Heart left ventricle (tissue), 16 donors: ENCODE measurements at regions not wholly inside any gene's neighbourhood (a gene's known extent, or its start where the extent isn't known, plus 50 kb on each side); places are given as distances from the start of the nearest gene placed in this dataset.
A peak's percentile ranks its signal among the peaks of the same experiment; 100 is the strongest.
"Not testable (repeated sequence)": the region's sequence is repeated elsewhere in the genome, so short reads cannot be mapped to it uniquely, and the experiment has no call there.

ENCODE experiments used
- ATAC-seq, 4 donors: fragments of 200-7000 bp; cut with Tn5 transposase; one replicate each; pipeline ENCODE4 v1.9.1; 2020 to 2022; ENCODE audit warnings: moderate library complexity in 4 of 4, mild to moderate bottlenecking in 3 of 4, moderate number of reproducible peaks in 1 of 4
- DNase-seq, 5 donors: peaks; one replicate each; pipeline ENCODE4 v3.0.0-alpha.2; 2020
- H3K27ac ChIP-seq, 12 donors: fragments of 200-600 bp; sonication (generic) in 4 of 12; one replicate each; pipeline versions ENCODE4 v1.5.0 to v1.8.0; 2016 to 2022; ENCODE audit warnings: mild to moderate bottlenecking in 2 of 12
- H3K27me3 ChIP-seq, 9 donors: fragments of 200-600 bp; sonication (generic) in 2 of 9; one replicate each; pipeline versions ENCODE4 v1.5.1 to v1.8.0; 2016 to 2022; ENCODE audit warnings: mild to moderate bottlenecking in 3 of 9
- H3K36me3 ChIP-seq, 9 donors: fragments of 200-600 bp; sonication (generic) in 2 of 9; one replicate each; pipeline versions ENCODE4 v1.5.0 to v1.8.0; 2018 to 2022; ENCODE audit warnings: mild to moderate bottlenecking in 2 of 9
- H3K4me1 ChIP-seq, 12 donors: fragments of 200-600 bp; sonication (generic) in 4 of 12; one replicate each; pipeline versions ENCODE4 v1.5.0 to v1.8.0; 2016 to 2022; ENCODE audit warnings: mild to moderate bottlenecking in 3 of 12
- H3K4me3 ChIP-seq, 12 donors: fragments of 200-600 bp; sonication (generic) in 4 of 12; one replicate each; pipeline versions ENCODE4 v1.5.0 to v1.8.0; 2017 to 2022; ENCODE audit warnings: mild to moderate bottlenecking in 9 of 12, moderate library complexity in 4 of 12
- H3K9me3 ChIP-seq, 12 donors: fragments of 200-600 bp; sonication (generic) in 4 of 12; one replicate each; pipeline versions ENCODE4 v1.5.0 to v1.8.0; 2016 to 2022; ENCODE audit warnings: mild to moderate bottlenecking in 1 of 12
- POLR2A ChIP-seq, 2 donors: fragments of 450-650 bp; IDR thresholded peaks; one replicate each; pipeline ENCODE4 v1.6.1; 2017; ENCODE audit warnings: antibody characterized with exemption in 2 of 2, mild to moderate bottlenecking in 2 of 2, moderate library complexity in 2 of 2
- WGBS, 4 donors: extraction: QIAGEN DNeasy Blood & Tissue Kit in 2 of 4; methylation state at CpG; one replicate each; pipeline versions ENCODE4 v1.1.5 to v1.1.7; 2013 to 2018; 5-methylcytosine and 5-hydroxymethylcytosine counted together
- intact Hi-C, 10 donors: fragments of 100-400 bp; cut with DNase I; formaldehyde crosslinking; loops; one replicate each; pipeline versions ENCODE4 v1.11.1 to v1.14.2; 2022
- TF ChIP-seq, protein P1 (sequence below), 12 donors: fragments of 200-600 bp; sonication (generic) in 4 of 12; IDR thresholded peaks; one replicate each; pipeline versions ENCODE4 v1.5.0 to v1.8.0; 2018 to 2022; ENCODE audit warnings: antibody characterized with exemption in 12 of 12, mild to moderate bottlenecking in 5 of 12
- donor health status: ischemic (EF 13 %, LVEDD 7.1; RV severe dilation, severe dysfunction).
- donor health status: healthy with polysubstance abuse.
- donor health status: DM: no; HTN: yes; CAD: no.
- donor health status: DM: no; HTN: no; CAD: no.
- donor health status: ischemic (EF 25% LVEDD 6.9; RV normal size, moderate dysfunction).
- donor health status: ischemic (EF 25% LVEDD 5.7; RV mildly dilated, moderate dysfunction).
- donor health status: healthy.
- donor health status: DM: yes; HTN: yes; CAD: no.
- donor health status: ischemic (EF 35%, LVEDD 5.7; RV mildly dilated, moderate dysfunction).
- donor health status: nonischemic (EF 11% LVEDD 7.7; RV severe dilation, severe dysfunction).
- donor health status: DM: yes; HTN: yes; CAD: no.
- donor health status: PGD.
- donor health status: ischemic (EF 29% LVEDD 5.4; RV normal size, mild dysfunction).
- donor health status: nonischemic (EF 23%, LVEDD 6.1; RV moderate dilation, normal function).

DNA sequence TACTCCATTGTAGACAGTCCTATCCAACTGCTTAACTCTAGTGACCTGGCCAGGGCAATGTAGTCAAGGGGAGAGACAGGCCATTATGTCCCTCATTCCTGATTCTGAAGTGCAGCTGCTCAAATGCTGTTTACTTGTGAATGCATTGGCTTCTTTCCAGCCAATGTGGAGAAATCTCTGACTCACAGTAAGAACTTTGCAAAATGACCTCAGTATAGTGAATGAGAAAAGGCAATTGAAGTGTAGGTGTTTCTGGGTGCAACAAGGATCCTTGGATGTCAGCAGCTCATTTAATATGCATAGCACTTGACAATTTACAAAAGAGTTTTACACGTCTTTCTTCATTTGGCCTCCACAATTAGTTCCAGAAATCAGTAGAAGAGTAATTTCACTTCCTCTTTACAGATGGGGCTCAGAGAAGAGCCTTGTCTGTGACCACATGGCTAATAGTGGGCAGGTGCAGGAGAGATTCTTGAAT, 367.2 kb downstream of the OSTF1 start:
- Histone ChIP-seq H3K4me1 (peaks cover 0 to 44% (median 17%) of the 10 kb centered on the region in 12 donors), H3K4me3 (no peak overlapping the region), H3K27me3 (no peaks in the 10 kb centered on the region), H3K36me3 (no peaks in the 10 kb centered on the region), H3K27ac (peak overlapping the region in 3 of 12 donors; percentile 7 to 24 (median 12)), H3K9me3 (no peaks in the 10 kb centered on the region)
- 35 to 76% (median 51%) methylated on average over 1 of the region's 1 CpG for WGBS, 4 donors
- no peak for TF ChIP-seq POLR2A (IDR thresholded peaks at IDR 0.05)
- TF ChIP-seq, protein P1, sequence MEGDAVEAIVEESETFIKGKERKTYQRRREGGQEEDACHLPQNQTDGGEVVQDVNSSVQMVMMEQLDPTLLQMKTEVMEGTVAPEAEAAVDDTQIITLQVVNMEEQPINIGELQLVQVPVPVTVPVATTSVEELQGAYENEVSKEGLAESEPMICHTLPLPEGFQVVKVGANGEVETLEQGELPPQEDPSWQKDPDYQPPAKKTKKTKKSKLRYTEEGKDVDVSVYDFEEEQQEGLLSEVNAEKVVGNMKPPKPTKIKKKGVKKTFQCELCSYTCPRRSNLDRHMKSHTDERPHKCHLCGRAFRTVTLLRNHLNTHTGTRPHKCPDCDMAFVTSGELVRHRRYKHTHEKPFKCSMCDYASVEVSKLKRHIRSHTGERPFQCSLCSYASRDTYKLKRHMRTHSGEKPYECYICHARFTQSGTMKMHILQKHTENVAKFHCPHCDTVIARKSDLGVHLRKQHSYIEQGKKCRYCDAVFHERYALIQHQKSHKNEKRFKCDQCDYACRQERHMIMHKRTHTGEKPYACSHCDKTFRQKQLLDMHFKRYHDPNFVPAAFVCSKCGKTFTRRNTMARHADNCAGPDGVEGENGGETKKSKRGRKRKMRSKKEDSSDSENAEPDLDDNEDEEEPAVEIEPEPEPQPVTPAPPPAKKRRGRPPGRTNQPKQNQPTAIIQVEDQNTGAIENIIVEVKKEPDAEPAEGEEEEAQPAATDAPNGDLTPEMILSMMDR (IDR thresholded peaks at IDR 0.05) = no peak
- intact Hi-C loops = no loop called here
- ATAC-seq (peak in 3 of 4 donors; percentile 40 to 69 (median 62)), DNase-seq (peak in 3 of 5 donors; percentile 16 to 35 (median 30))

DNA sequence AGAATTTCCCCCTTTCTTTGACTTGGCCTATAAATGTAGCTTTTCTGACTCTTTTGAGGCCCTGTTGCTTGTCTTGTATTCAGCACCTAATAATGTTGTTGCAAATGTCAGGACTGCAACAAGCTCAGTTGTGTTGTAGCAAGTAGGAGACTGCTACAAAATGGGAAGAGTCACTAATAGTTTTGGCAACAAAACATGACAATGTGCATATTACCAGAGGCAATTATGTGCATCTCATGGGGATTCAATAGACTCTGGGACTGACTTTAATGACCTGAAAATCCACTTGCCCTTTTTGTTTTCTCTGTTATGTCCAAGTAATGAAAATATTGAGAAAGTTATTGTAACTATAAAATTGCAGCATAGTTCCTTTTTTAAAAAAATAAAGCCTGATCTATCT, 368.4 kb downstream of the OSTF1 start:
- intact Hi-C loops = no loop called here
- H3K9me3 ChIP-seq = no peaks in the 10 kb centered on the region
- DNase-seq (no peak), ATAC-seq (no peak)
- no peak overlapping the region for H3K4me3 ChIP-seq
- H3K27me3 ChIP-seq = no peaks in the 10 kb centered on the region
- peak overlapping the region in 2 of 12 donors; percentile 0 to 17 for H3K27ac ChIP-seq
- TF ChIP-seq POLR2A (IDR thresholded peaks at IDR 0.05) = no peak
- TF ChIP-seq, protein P1 (IDR thresholded peaks at IDR 0.05) = no peak
- H3K36me3 ChIP-seq = no peaks in the 10 kb centered on the region
- peaks cover 0 to 35% (median 7%) of the 10 kb centered on the region in 12 donors for H3K4me1 ChIP-seq

DNA sequence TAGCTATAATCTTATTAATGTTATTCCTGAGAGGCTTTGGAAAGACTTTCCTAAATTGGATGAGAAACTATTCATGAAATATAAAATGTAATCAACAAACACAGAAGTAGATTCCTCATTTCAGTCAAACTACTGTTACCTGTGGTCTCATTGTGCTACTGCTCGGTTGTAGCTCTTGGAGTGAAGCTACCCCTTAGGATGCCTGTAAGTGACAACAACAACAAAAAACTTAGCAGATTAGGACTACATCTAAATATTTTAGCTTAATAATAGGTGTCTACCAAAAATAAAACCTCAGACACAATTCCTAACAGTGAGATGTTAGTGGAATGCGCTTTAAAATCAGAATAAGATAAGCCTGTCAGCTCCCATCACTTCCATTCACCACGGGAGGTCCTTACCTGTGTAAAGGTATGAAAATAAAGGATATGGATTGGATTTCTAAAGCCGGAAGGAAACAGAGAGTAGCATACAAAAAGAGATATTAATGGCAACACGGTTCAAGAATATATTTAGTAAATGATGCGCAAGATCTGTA, 369.2 kb downstream of the OSTF1 start:
- ATAC-seq (no peak), DNase-seq (no peak)
- Histone ChIP-seq H3K4me1 (peaks cover 0 to 27% (median 4%) of the 10 kb centered on the region in 12 donors), H3K27ac (no peak overlapping the region), H3K27me3 (no peaks in the 10 kb centered on the region), H3K4me3 (no peak overlapping the region), H3K9me3 (no peaks in the 10 kb centered on the region), H3K36me3 (no peaks in the 10 kb centered on the region)
- 77 to 80% (median 80%) methylated on average over 6 of the region's 6 CpGs for WGBS, 4 donors
- TF ChIP-seq, protein P1 (IDR thresholded peaks at IDR 0.05) = no peak
- no peak for TF ChIP-seq POLR2A (IDR thresholded peaks at IDR 0.05)
- intact Hi-C loops = no loop called here

DNA sequence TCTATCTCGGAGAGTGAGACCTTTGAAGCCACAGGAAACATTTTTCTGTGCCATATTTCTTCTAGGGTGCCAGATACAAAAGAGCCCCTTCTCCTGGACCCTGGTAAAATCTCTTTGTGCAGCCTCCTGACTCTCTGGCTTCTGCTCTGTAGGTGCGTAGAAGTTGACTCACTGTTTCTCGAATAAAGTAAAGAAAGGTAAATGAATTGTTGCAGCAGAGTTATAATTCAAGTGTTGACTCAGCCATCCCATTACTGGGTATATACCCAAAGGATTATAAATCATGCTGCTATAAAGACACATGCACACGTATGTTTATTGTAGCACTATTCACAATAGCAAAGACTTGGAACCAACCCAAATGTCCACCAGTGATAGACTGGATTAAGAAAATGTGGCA, 371.0 kb downstream of the OSTF1 start:
- DNase-seq, H3K27me3 ChIP-seq, ATAC-seq, H3K4me3 ChIP-seq, H3K36me3 ChIP-seq, intact Hi-C loops, H3K27ac ChIP-seq, H3K9me3 ChIP-seq: not testable (repeated sequence)
- peaks cover 0 to 22% (median 4%) of the 10 kb centered on the region in 12 donors for H3K4me1 ChIP-seq
- WGBS, 4 donors = 64 to 91% (median 67%) methylated on average over 4 of the region's 4 CpGs

DNA sequence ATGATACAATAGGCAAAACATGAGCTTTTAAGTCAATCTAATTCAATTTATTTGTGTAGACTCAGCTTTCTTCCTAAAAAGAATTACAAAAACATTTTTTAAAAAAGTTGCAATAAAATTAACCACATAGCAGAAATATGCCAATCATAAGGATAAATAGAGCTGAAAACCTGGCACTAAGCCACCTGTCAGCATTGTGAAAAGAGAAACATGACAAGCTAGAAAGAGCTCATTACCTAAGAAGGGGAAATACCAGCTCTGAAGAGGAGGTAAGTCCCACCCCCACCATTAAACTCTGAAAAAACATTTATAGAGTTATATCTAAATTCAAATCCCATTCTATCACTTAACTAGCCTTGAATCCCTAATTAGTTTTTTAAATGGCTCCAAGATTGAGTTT, 372.9 kb downstream of the OSTF1 start:
- no peak overlapping the region for H3K4me3 ChIP-seq
- ATAC-seq = no peak

More for the DNA sequence above, 372.9 kb downstream of the OSTF1 start:
- no peaks in the 10 kb centered on the region for H3K27me3 ChIP-seq
- no peaks in the 10 kb centered on the region for H3K9me3 ChIP-seq
- TF ChIP-seq, protein P1 (IDR thresholded peaks at IDR 0.05) = no peak
- no peak for TF ChIP-seq POLR2A (IDR thresholded peaks at IDR 0.05)
- H3K36me3 ChIP-seq = no peaks in the 10 kb centered on the region
- peaks cover 0 to 7% (median 0%) of the 10 kb centered on the region in 12 donors for H3K4me1 ChIP-seq
- DNase-seq = no peak
- no peak overlapping the region for H3K27ac ChIP-seq
- intact Hi-C loops = loop anchor here in 1 of 10 donors (10.0 kb wide), 1 partner anchor 56 kb away; no protein-coding TSS in a partner anchor
